T-helper 17 cell (primary cell): ENCODE measurements at regions not wholly inside any gene's neighbourhood (a gene's known extent, or its start where the extent isn't known, plus 50 kb on each side); places are given as distances from the start of the nearest gene placed in this dataset.
"Not testable (repeated sequence)": the region's sequence is repeated elsewhere in the genome, so short reads cannot be mapped to it uniquely, and the experiment has no call there.

Experiments
- ATAC-seq: fragments of 150-1000 bp; cut with Tn5 transposase; 2 replicates; pipeline ENCODE4 v1.10.0; 2021; ENCODE audit warnings: mild to moderate bottlenecking, moderate library complexity
- DNase-seq, 3 donors: peaks; one replicate each; pipeline versions ENCODE4 v3.0.0 to v3.0.0-alpha.2; 2020 to 2021
- H3K9me3 ChIP-seq: one replicate; pipeline ENCODE4 v1.7.0; 2013; ENCODE audit warnings: low read length, mild to moderate bottlenecking; ENCODE audit not compliant: control insufficient read depth, poor library complexity, severe bottlenecking
- H3K27ac Mint-ChIP-seq: one replicate; pipeline ENCODE4 v1.8.0; 2022; ENCODE audit warnings: mild to moderate bottlenecking, moderate library complexity, mixed read lengths
- H3K27me3 Mint-ChIP-seq: one replicate; pipeline ENCODE4 v1.8.0; 2022; ENCODE audit warnings: mixed read lengths
- H3K36me3 Mint-ChIP-seq: one replicate; pipeline ENCODE4 v1.8.0; 2022; ENCODE audit warnings: low read depth, mixed read lengths
- H3K4me1 Mint-ChIP-seq: one replicate; pipeline ENCODE4 v1.8.0; 2022; ENCODE audit warnings: mild to moderate bottlenecking, mixed read lengths
- H3K4me3 Mint-ChIP-seq: one replicate; pipeline ENCODE4 v1.8.0; 2022; ENCODE audit warnings: mild to moderate bottlenecking, moderate library complexity, mixed read lengths

DNA sequence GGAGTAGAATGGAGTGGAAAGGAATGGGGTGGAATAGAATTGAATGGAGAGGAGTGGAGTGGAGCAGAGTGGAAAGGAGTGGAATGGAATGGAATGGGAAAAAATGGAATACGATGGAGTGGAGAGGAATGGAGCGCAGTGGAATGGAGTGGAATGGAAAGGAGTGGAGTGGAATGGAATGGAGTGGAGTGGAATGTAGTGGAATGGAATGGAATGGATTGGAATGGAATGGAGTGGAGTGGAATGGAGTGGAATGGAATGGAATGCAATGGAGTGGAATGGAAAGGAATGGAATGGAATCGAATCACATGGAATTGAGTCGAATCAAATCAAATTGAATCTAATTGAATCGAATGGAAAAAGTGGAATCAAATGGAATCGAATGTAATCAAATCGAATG is 1016.1 kb downstream of the CDY1 start:
- peaks cover 7% of the 10 kb centered on the region for H3K36me3 Mint-ChIP-seq
- ATAC-seq (no peak), DNase-seq (no peak)
- no peaks in the 10 kb centered on the region for H3K27me3 Mint-ChIP-seq
- no peak overlapping the region for H3K4me3 Mint-ChIP-seq
- H3K9me3 ChIP-seq, result no peaks in the 10 kb centered on the region
- no peak overlapping the region for H3K27ac Mint-ChIP-seq
- H3K4me1 Mint-ChIP-seq, result no peaks in the 10 kb centered on the region

DNA sequence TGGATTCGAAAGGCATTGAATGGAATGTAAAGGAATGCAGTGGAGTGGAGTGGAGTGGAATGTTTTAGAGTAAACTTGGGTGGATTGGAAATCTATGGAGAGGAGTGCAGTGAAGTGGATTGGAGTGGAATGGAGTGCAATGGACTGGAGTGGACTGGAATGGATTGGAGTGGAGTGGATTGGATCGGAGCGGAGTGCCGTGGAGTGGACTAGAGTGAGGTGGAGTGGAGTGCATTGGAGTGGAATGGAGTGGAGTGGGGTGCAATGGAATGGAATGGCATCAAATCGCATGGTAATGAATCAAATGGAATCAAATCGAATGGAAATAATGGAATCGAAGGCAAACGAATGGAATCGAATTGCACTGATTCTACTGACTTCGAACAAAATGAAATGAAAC is 1023.9 kb downstream of the CDY1 start:
- H3K36me3 Mint-ChIP-seq, H3K4me3 Mint-ChIP-seq, H3K27ac Mint-ChIP-seq, DNase-seq, H3K9me3 ChIP-seq, H3K27me3 Mint-ChIP-seq, H3K4me1 Mint-ChIP-seq, ATAC-seq: not testable (repeated sequence)

GRCh38 chrY:26648240-26648639 is 1026.3 kb downstream of the CDY1 start:
- not testable (repeated sequence) for H3K9me3 ChIP-seq, DNase-seq, ATAC-seq, H3K4me1 Mint-ChIP-seq, H3K36me3 Mint-ChIP-seq, H3K27ac Mint-ChIP-seq, H3K4me3 Mint-ChIP-seq, H3K27me3 Mint-ChIP-seq

DNA sequence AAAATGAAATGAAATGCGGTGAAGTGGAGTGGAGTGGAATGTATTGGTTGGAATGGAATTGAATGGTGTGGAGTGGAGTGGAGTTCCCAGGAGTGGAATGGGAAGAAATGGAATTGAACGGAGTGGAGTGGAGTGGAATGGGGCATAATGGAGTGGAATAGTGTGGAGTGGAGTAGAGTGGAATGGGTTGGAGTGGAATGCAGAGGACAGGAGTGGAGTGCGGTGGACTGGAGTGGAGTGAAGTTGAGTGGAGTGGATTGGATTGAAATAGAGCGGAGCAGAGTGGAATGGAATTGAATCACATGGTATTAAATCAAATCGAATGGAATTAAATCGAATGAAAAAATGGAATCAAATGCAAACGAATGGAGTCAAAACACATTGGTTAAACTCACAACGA is 1042.3 kb downstream of the CDY1 start:
- not testable (repeated sequence) for H3K4me1 Mint-ChIP-seq, DNase-seq, H3K36me3 Mint-ChIP-seq, ATAC-seq, H3K4me3 Mint-ChIP-seq, H3K9me3 ChIP-seq, H3K27ac Mint-ChIP-seq, H3K27me3 Mint-ChIP-seq

GRCh38 chrY:26666691-26667090 is 1044.8 kb downstream of the CDY1 start:
- not testable (repeated sequence) for H3K27me3 Mint-ChIP-seq, ATAC-seq, H3K4me3 Mint-ChIP-seq, H3K27ac Mint-ChIP-seq, H3K4me1 Mint-ChIP-seq, DNase-seq
- peaks cover 18% of the 10 kb centered on the region for H3K9me3 ChIP-seq
- H3K36me3 Mint-ChIP-seq, result peaks cover 14% of the 10 kb centered on the region

DNA sequence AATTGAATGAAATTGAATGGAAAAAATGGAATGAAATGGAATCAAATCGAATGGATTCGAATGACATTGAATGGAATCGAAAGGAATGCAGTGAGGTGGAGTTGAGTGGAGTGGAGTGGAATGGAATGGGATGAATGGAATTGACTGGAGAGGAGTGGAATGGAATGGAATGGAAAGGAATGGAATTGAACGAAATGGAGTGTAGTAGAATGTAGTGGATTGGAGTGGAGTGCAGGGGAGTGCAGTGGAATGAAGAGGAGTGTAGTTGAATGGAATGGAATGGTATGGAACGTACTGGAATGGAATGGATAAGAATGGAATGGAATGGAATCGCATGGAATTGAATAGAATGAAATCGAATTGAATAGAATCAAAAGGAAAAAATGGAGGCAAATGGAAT is 1047.3 kb downstream of the CDY1 start:
- H3K27ac Mint-ChIP-seq, H3K27me3 Mint-ChIP-seq, H3K4me3 Mint-ChIP-seq, ATAC-seq, H3K4me1 Mint-ChIP-seq, DNase-seq: not testable (repeated sequence)
- peaks cover 15% of the 10 kb centered on the region for H3K9me3 ChIP-seq
- peaks cover 10% of the 10 kb centered on the region for H3K36me3 Mint-ChIP-seq

DNA sequence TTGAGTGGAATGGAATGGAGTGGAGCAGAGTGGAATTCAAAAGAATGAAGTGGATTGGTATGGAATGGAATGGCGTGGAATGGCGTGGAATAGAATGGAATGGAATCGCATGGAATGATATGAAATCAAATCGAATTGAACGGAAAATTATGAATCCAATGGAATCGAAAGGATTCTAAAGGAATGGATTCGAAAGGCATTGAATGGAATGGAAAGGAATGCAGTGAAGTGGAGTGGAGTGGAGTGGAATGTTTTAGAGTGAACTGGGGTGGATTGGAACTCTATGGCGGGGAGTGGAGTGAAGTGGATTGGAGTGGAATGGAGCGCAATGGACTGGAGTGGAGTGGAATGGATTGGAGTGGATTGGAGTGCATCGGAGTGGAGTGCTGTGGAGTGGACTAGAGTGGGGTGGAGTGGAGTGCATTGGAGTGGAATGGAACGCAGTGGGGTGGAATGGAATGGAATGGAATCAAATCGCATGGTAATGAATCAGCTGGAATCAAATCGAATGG is 1048.5 kb downstream of the CDY1 start:
- H3K4me1 Mint-ChIP-seq, H3K4me3 Mint-ChIP-seq, ATAC-seq, H3K36me3 Mint-ChIP-seq, H3K27ac Mint-ChIP-seq, H3K27me3 Mint-ChIP-seq: not testable (repeated sequence)
- H3K9me3 ChIP-seq, result peaks cover 15% of the 10 kb centered on the region
- peak; percentile 6 to 17 (median 9) for DNase-seq

DNA sequence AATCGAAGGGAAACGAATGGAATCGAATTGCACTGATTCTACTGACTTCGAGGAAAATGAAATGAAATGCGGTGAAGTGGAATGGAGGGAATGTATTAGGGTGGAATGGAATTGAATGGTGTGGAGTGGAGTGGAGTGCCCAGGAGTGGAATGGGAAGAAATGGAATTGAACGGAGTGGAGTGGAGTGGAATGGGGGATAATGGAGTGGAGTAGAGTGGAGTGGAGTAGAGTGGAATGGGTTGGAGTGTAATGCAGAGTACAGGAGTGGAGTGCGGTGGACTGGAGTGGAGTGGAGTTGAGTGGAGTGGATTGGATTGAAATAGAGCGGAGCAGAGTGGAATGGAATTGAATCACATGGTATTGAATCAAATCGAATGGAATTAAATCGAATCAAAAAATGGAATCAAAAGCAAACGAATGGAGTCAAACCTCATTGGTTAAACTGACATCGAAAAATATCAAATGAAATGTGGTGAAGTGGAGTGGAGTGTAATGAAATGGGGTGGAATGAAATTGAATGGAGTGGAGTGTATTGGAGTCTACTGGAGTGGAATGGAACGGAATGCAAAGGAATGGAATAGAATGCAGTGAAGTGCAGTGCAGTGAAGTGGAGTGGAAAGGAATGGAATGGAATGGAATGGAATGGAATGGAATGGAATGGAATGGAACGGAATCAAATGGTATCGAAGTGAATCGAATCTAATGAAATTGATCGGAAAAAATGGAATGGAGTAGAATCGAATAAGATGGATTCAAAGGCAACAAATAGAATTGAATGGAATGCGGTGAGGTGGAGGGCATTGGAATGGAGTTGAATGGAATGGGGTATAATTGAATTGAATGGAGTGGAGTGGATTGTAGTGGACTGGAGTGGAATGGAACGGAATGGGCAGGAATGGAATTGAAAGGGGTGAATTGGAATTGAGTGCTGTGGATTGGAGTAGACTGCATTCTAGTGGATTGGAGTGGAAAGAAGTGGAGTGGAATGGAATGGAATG is 1049.3 kb downstream of the CDY1 start:
- H3K9me3 ChIP-seq, result peaks cover 15% of the 10 kb centered on the region
- H3K4me3 Mint-ChIP-seq, H3K36me3 Mint-ChIP-seq, H3K27ac Mint-ChIP-seq, H3K27me3 Mint-ChIP-seq, H3K4me1 Mint-ChIP-seq: not testable (repeated sequence)
- ATAC-seq (peak; percentile 49), DNase-seq (peak; percentile 18 to 24 (median 21))
